ENCODE measurements at regions not wholly inside any gene's neighbourhood (a gene's known extent, or its start where the extent isn't known, plus 50 kb on each side); places are given as distances from the start of the nearest gene placed in this dataset.

DNA sequence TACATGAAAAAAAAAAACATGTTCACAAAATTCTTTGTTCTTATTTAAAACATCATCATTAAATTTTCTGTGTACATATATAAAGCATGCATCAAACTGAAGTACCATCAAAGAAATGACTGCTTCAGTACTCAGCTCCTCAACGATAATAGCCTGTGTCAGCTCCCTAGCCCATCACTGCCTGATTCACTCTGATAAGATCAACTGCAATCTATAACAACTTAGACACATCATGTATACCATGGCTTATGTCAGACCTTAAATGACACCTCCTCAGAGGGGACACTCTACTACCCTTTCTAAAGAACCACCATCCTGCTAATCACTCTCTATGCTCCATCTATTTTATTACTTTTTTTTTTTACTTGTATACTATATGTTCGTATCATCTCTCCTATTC lies 200.5 kb upstream of the TLE4 start:
- H3K27me3 Mint-ChIP-seq (ENCODE audit: low read depth, unreplicated experiment) = no peaks in the 10 kb centered on the region
- FAIRE-seq (no peak), DNase-seq (ENCODE audit: low read depth) (no peak)
- no peaks in the 10 kb centered on the region for H3K27me3 ChIP-seq (ENCODE audit: insufficient read depth, low read length)
- peaks cover 4% of the 10 kb centered on the region for H3K4me1 Mint-ChIP-seq (ENCODE audit: low read depth, unreplicated experiment)
- H3K4me1 ChIP-seq (ENCODE audit: insufficient read depth, low read length) = no peaks in the 10 kb centered on the region
- no peaks in the 10 kb centered on the region for H3K36me3 Mint-ChIP-seq (ENCODE audit: low read depth, unreplicated experiment)
- no peak overlapping the region for H2AFZ ChIP-seq (ENCODE audit: low read depth, low read length)
- H3K27ac Mint-ChIP-seq (ENCODE audit: unreplicated experiment) = no peak overlapping the region
- no peak overlapping the region for H3K4me3 Mint-ChIP-seq (ENCODE audit: unreplicated experiment)
- H4K20me1 ChIP-seq (ENCODE audit: insufficient read depth, low read length) = no peaks in the 10 kb centered on the region
- no peaks in the 10 kb centered on the region for H3K9me3 Mint-ChIP-seq (ENCODE audit: unreplicated experiment)
- no peaks in the 10 kb centered on the region for H3K9me3 ChIP-seq (ENCODE audit: insufficient read depth, low read depth, low read length)
- H3K4me2 ChIP-seq (ENCODE audit: low read length) = no peak overlapping the region
- H3K27ac ChIP-seq (ENCODE audit: low read depth, low read length) = no peak overlapping the region
- H3K9ac ChIP-seq (ENCODE audit: low read length) = no peak overlapping the region
- H3K4me3 ChIP-seq (ENCODE audit: insufficient read depth, low read depth, low read length) = no peak overlapping the region
- H3K79me2 ChIP-seq (ENCODE audit: insufficient read depth, low read length) = no peaks in the 10 kb centered on the region
- TF ChIP-seq, protein P1, sequence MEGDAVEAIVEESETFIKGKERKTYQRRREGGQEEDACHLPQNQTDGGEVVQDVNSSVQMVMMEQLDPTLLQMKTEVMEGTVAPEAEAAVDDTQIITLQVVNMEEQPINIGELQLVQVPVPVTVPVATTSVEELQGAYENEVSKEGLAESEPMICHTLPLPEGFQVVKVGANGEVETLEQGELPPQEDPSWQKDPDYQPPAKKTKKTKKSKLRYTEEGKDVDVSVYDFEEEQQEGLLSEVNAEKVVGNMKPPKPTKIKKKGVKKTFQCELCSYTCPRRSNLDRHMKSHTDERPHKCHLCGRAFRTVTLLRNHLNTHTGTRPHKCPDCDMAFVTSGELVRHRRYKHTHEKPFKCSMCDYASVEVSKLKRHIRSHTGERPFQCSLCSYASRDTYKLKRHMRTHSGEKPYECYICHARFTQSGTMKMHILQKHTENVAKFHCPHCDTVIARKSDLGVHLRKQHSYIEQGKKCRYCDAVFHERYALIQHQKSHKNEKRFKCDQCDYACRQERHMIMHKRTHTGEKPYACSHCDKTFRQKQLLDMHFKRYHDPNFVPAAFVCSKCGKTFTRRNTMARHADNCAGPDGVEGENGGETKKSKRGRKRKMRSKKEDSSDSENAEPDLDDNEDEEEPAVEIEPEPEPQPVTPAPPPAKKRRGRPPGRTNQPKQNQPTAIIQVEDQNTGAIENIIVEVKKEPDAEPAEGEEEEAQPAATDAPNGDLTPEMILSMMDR (IDR thresholded peaks at IDR 0.05; ENCODE audit: insufficient read depth, low read depth, low read length) = no peak
- TF ChIP-seq EZH2 (IDR thresholded peaks at IDR 0.05; ENCODE audit: insufficient read depth, low read length) = no peak
- no peaks in the 10 kb centered on the region for H3K36me3 ChIP-seq (ENCODE audit: insufficient read depth, low read length)

DNA sequence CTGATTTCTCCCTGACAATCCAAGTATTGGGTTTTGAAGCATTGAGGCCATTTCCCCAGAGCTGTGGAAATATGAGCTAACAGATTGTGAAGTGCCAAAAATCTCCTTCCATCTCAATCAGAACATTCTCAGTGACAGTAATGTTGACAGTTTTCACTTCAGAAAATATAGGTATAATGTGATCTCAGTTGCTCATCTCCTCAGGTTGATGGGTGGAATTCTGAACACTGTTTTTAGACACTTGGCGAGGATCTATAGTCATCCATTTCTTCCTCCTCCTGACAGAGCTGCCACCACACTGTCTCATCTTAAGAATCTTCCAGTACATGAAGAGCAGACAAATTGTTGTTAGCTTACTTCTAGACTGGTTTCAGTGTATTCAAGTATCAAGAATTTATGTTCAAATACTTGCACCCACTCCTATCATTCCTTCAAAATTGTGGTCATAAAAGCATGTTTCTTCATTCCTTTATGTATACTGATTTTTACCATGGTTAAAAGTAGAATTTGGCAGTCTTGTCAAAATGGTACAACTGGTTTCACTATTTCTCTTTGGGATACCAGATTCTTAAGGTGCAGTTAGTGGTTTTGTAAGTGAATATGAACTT lies 199.7 kb upstream of the TLE4 start:
- Histone ChIP-seq H3K36me3 (ENCODE audit: insufficient read depth, low read length) (no peaks in the 10 kb centered on the region), H3K4me3 (ENCODE audit: insufficient read depth, low read depth, low read length) (no peak overlapping the region), H3K27ac (ENCODE audit: low read depth, low read length) (no peak overlapping the region), H2AFZ (ENCODE audit: low read depth, low read length) (no peak overlapping the region), H3K4me2 (ENCODE audit: low read length) (no peak overlapping the region), H3K9ac (ENCODE audit: low read length) (no peak overlapping the region), H4K20me1 (ENCODE audit: insufficient read depth, low read length) (no peaks in the 10 kb centered on the region), H3K9me3 (ENCODE audit: insufficient read depth, low read depth, low read length) (no peaks in the 10 kb centered on the region), H3K27me3 (ENCODE audit: insufficient read depth, low read length) (no peaks in the 10 kb centered on the region), H3K79me2 (ENCODE audit: insufficient read depth, low read length) (no peaks in the 10 kb centered on the region), H3K4me1 (ENCODE audit: insufficient read depth, low read length) (no peaks in the 10 kb centered on the region)
- peaks cover 4% of the 10 kb centered on the region for H3K4me1 Mint-ChIP-seq (ENCODE audit: low read depth, unreplicated experiment)
- H3K4me3 Mint-ChIP-seq (ENCODE audit: unreplicated experiment) = no peak overlapping the region
- H3K36me3 Mint-ChIP-seq (ENCODE audit: low read depth, unreplicated experiment) = no peaks in the 10 kb centered on the region
- no peaks in the 10 kb centered on the region for H3K27me3 Mint-ChIP-seq (ENCODE audit: low read depth, unreplicated experiment)
- H3K27ac Mint-ChIP-seq (ENCODE audit: unreplicated experiment) = peak overlapping the region; percentile 0
- DNase-seq (ENCODE audit: low read depth) (peak; percentile 38), FAIRE-seq (no peak)
- TF ChIP-seq, protein P1 (IDR thresholded peaks at IDR 0.05; ENCODE audit: insufficient read depth, low read depth, low read length) = no peak
- TF ChIP-seq EZH2 (IDR thresholded peaks at IDR 0.05; ENCODE audit: insufficient read depth, low read length) = no peak
- H3K9me3 Mint-ChIP-seq (ENCODE audit: unreplicated experiment) = no peaks in the 10 kb centered on the region

DNA sequence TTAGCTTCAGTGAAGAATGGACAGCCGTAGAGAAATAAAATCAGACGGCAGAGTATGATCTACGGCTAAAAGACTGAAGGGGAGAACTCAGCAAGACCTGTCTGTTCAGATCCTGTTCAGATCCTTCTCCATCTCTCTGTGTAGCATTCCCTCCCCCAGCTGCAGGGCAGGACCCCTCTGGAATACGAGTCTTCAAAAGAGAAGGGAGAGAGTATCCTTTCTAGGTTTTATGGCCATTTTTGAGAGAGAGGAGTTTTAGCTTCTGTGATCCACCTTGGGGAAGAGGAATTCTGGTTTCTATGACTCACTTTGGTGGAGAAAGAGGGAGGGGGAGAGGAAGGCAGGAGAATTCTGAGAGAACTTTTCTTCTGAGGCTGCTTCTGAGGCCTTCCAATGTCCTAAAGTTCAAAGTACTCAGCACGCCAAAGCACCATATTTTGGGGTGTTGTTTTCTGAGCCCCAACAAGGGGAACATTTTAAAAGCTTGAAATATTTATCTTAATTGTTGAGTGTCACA lies 194.4 kb upstream of the TLE4 start:
- Mint-ChIP-seq H3K36me3 (ENCODE audit: low read depth, unreplicated experiment) (no peaks in the 10 kb centered on the region), H3K27ac (ENCODE audit: unreplicated experiment) (peak overlapping the region; percentile 7), H3K27me3 (ENCODE audit: low read depth, unreplicated experiment) (no peaks in the 10 kb centered on the region), H3K4me3 (ENCODE audit: unreplicated experiment) (no peak overlapping the region), H3K9me3 (ENCODE audit: unreplicated experiment) (no peaks in the 10 kb centered on the region), H3K4me1 (ENCODE audit: low read depth, unreplicated experiment) (peaks cover 16% of the 10 kb centered on the region)
- Histone ChIP-seq H3K4me3 (ENCODE audit: insufficient read depth, low read depth, low read length) (no peak overlapping the region), H3K4me1 (ENCODE audit: insufficient read depth, low read length) (peaks cover 1% of the 10 kb centered on the region), H4K20me1 (ENCODE audit: insufficient read depth, low read length) (no peaks in the 10 kb centered on the region), H3K27ac (ENCODE audit: low read depth, low read length) (no peak overlapping the region), H2AFZ (ENCODE audit: low read depth, low read length) (no peak overlapping the region), H3K4me2 (ENCODE audit: low read length) (no peak overlapping the region), H3K27me3 (ENCODE audit: insufficient read depth, low read length) (no peaks in the 10 kb centered on the region), H3K9me3 (ENCODE audit: insufficient read depth, low read depth, low read length) (no peaks in the 10 kb centered on the region), H3K9ac (ENCODE audit: low read length) (no peak overlapping the region), H3K36me3 (ENCODE audit: insufficient read depth, low read length) (no peaks in the 10 kb centered on the region), H3K79me2 (ENCODE audit: insufficient read depth, low read length) (no peaks in the 10 kb centered on the region)
- DNase-seq (ENCODE audit: low read depth) = peak; percentile 52
- no peak for FAIRE-seq
- TF ChIP-seq, protein P1 (IDR thresholded peaks at IDR 0.05; ENCODE audit: insufficient read depth, low read depth, low read length) = no peak
- no peak for TF ChIP-seq EZH2 (IDR thresholded peaks at IDR 0.05; ENCODE audit: insufficient read depth, low read length)

Data from astrocyte (in vitro differentiated cells and primary cell).